PC-9 (cell line): ENCODE measurements at regions not wholly inside any gene's neighbourhood (a gene's known extent, or its start where the extent isn't known, plus 50 kb on each side); places are given as distances from the start of the nearest gene placed in this dataset.

ENCODE experiments used
- BruUV-seq: library from RNA; stranded (reverse); fragments of 400-500 nt; replicated peaks from 2 replicates; lab custom pipeline; 2021; lab: Mats Ljungman, UMichigan
- CTCF ChIA-PET: fragments of 300-600 bp; sonication (Branson Sonifier 250); formaldehyde crosslinking; loops from one replicate; lab custom pipeline; 2022; ENCODE audit warnings: antibody characterized with exemption; lab: Charles Lee
- POLR2A ChIA-PET: fragments of 300-600 bp; sonication (Branson Sonifier 250); formaldehyde crosslinking; loops from one replicate; lab custom pipeline; 2022; ENCODE audit warnings: antibody characterized with exemption; ENCODE audit not compliant: unreplicated experiment; lab: Charles Lee
- DNase-seq, 2 experiments: peaks; one replicate each; pipeline versions ENCODE4 v3.0.0 to v3.0.0-alpha.2; 2015 to 2022; ENCODE audit warnings: mixed read lengths in 1 of 2
- H2AFZ ChIP-seq: fragments of 200-600 bp; sonication (generic); 2 replicates; pipeline ENCODE4 v1.8.1; 2017; ENCODE audit warnings: antibody characterized with exemption
- H3F3A ChIP-seq: fragments of 200-600 bp; sonication (generic); 2 replicates; pipeline ENCODE4 v1.8.1; 2017; ENCODE audit warnings: antibody characterized with exemption, mild to moderate bottlenecking, low read depth; ENCODE audit not compliant: insufficient read depth
- H3K27ac ChIP-seq: fragments of 200-600 bp; sonication (generic); 2 replicates; pipeline ENCODE4 v1.6.1; 2016; ENCODE audit warnings: mixed run types
- H3K27me3 ChIP-seq: fragments of 200-600 bp; sonication (generic); 2 replicates; pipeline ENCODE4 v1.6.1; 2016; ENCODE audit warnings: low read depth, mixed run types; ENCODE audit not compliant: insufficient read depth
- H3K36me3 ChIP-seq: fragments of 200-600 bp; sonication (generic); 2 replicates; pipeline ENCODE4 v1.6.1; 2016; ENCODE audit warnings: low read depth, mixed run types
- H3K4me1 ChIP-seq: fragments of 200-600 bp; sonication (generic); replicated peaks from 2 replicates; pipeline ENCODE4 v1.6.1; 2016; ENCODE audit warnings: mixed run types; ENCODE audit not compliant: insufficient read depth
- H3K4me2 ChIP-seq: fragments of 200-600 bp; sonication (generic); 2 replicates; pipeline ENCODE4 v1.6.1; 2017; ENCODE audit warnings: mixed run types
- H3K4me3 ChIP-seq: fragments of 200-600 bp; sonication (generic); 2 replicates; pipeline ENCODE4 v1.6.1; 2016; ENCODE audit warnings: mixed run types
- H3K79me2 ChIP-seq: fragments of 200-600 bp; sonication (generic); 2 replicates; pipeline ENCODE4 v1.6.1; 2017; ENCODE audit warnings: low read depth, mixed run types
- H3K9me2 ChIP-seq: fragments of 200-600 bp; sonication (generic); 2 replicates; pipeline ENCODE4 v1.8.1; 2017; ENCODE audit warnings: mild to moderate bottlenecking; ENCODE audit not compliant: insufficient read depth
- H3K9me3 ChIP-seq: fragments of 200-600 bp; sonication (generic); 2 replicates; pipeline ENCODE4 v1.8.1; 2016; ENCODE audit warnings: low read depth; ENCODE audit not compliant: insufficient read depth
- H4K20me1 ChIP-seq: fragments of 200-600 bp; sonication (generic); 2 replicates; pipeline ENCODE4 v1.8.1; 2017; ENCODE audit not compliant: insufficient read depth
- EZH2 ChIP-seq: fragments of 200-600 bp; sonication (generic); IDR thresholded peaks from 2 replicates; pipeline ENCODE4 v1.8.0; 2017; ENCODE audit warnings: antibody characterized with exemption, low read depth
- intact Hi-C: fragments of 100-400 bp; cut with micrococcal nuclease; formaldehyde crosslinking; loops from one replicate; pipeline ENCODE4 v1.10.0; 2022; ENCODE audit not compliant: unreplicated experiment
- TF ChIP-seq, protein P1 (sequence below): fragments of 200-600 bp; sonication (generic); conservative IDR thresholded peaks from 2 replicates; pipeline ENCODE4 v1.6.1; 2017; ENCODE audit warnings: mixed run types, antibody characterized with exemption, mild to moderate bottlenecking, moderate library complexity

- H3K36me3 ChIP-seq = no peaks in the 10 kb centered on the region
- no peaks in the 10 kb centered on the region for H3F3A ChIP-seq
- no peak overlapping the region for H2AFZ ChIP-seq
- H3K9me2 ChIP-seq = no peaks in the 10 kb centered on the region
- no peak overlapping the region for H3K4me2 ChIP-seq
- no peak overlapping the region for H3K4me3 ChIP-seq
- CTCF ChIA-PET = no interaction called here
- no peak for DNase-seq
- H3K4me1 ChIP-seq = no peaks in the 10 kb centered on the region
- intact Hi-C loops = no loop called here
- H3K27ac ChIP-seq = no peak overlapping the region
- no TSS peak for BruUV-seq
- no peaks in the 10 kb centered on the region for H4K20me1 ChIP-seq
- POLR2A ChIA-PET = no interaction called here
- H3K9me3 ChIP-seq = no peaks in the 10 kb centered on the region
- H3K79me2 ChIP-seq = no peaks in the 10 kb centered on the region
- H3K27me3 ChIP-seq = no peaks in the 10 kb centered on the region
- TF ChIP-seq, protein P1, sequence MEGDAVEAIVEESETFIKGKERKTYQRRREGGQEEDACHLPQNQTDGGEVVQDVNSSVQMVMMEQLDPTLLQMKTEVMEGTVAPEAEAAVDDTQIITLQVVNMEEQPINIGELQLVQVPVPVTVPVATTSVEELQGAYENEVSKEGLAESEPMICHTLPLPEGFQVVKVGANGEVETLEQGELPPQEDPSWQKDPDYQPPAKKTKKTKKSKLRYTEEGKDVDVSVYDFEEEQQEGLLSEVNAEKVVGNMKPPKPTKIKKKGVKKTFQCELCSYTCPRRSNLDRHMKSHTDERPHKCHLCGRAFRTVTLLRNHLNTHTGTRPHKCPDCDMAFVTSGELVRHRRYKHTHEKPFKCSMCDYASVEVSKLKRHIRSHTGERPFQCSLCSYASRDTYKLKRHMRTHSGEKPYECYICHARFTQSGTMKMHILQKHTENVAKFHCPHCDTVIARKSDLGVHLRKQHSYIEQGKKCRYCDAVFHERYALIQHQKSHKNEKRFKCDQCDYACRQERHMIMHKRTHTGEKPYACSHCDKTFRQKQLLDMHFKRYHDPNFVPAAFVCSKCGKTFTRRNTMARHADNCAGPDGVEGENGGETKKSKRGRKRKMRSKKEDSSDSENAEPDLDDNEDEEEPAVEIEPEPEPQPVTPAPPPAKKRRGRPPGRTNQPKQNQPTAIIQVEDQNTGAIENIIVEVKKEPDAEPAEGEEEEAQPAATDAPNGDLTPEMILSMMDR = no peak
- no peak for TF ChIP-seq EZH2
Measured at GRCh38 chr13:74077792-74078191, 56.4 kb downstream of the KLF12 start.

DNA sequence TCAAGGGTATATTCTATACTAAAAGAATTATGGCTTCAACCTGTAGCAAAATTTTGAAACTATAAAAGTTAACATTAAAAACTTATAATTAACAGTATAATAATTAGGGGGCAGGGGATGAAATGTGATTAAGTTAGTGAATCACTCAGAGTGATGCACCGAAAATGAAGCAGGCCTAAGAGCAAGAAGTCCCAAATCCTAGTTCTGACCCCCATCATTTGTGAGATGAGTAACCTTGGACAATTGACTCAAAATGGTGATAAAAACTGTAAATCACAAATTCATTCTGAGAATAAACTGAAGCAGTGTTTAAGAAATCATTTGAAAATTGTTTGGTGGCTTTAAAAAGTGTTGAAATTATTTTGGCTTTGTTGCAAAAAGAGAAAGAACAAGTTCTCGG is 56.8 kb downstream of the KLF12 start:
- DNase-seq = no peak
- Histone ChIP-seq H3K27me3 (no peaks in the 10 kb centered on the region), H3K4me2 (no peak overlapping the region), H3F3A (no peaks in the 10 kb centered on the region), H2AFZ (no peak overlapping the region), H3K4me1 (no peaks in the 10 kb centered on the region), H3K36me3 (no peaks in the 10 kb centered on the region), H3K27ac (no peak overlapping the region), H4K20me1 (no peaks in the 10 kb centered on the region), H3K9me2 (no peaks in the 10 kb centered on the region), H3K4me3 (no peak overlapping the region), H3K9me3 (no peaks in the 10 kb centered on the region), H3K79me2 (no peaks in the 10 kb centered on the region)
- intact Hi-C loops = no loop called here
- TF ChIP-seq, protein P1 = no peak
- TF ChIP-seq EZH2 = no peak
- ChIA-PET POLR2A (no interaction called here), CTCF (no interaction called here)
- no TSS peak for BruUV-seq

DNA sequence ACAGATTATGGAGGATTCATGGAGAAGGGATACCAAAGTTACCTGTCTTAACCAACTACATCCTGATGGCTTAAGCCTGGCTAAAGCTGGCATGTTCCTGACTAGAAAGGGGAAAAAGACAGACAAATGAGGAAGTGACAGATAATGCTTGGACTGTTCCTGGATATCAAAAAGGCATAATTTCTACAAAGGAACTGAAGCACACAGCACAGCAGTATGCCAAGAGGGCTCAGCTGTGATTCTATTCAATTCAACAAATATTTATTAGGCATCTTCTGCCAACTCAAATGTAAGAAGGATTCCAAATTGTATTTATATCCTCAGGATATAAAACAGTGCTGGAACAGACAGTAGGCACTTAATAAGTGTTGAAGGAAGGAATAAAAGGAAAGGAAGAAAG is 59.5 kb downstream of the KLF12 start:
- DNase-seq = no peak
- H3K9me2 ChIP-seq = no peaks in the 10 kb centered on the region
- H3F3A ChIP-seq = no peaks in the 10 kb centered on the region
- no peaks in the 10 kb centered on the region for H3K4me1 ChIP-seq
- no peaks in the 10 kb centered on the region for H3K36me3 ChIP-seq
- H3K79me2 ChIP-seq = no peaks in the 10 kb centered on the region
- H3K4me2 ChIP-seq = no peak overlapping the region
- no peaks in the 10 kb centered on the region for H3K27me3 ChIP-seq
- POLR2A ChIA-PET = no interaction called here
- CTCF ChIA-PET = no interaction called here
- no peaks in the 10 kb centered on the region for H4K20me1 ChIP-seq
- intact Hi-C loops = no loop called here
- no TSS peak for BruUV-seq
- TF ChIP-seq, protein P1 = no peak
- TF ChIP-seq EZH2 = no peak
- H2AFZ ChIP-seq = no peak overlapping the region
- H3K9me3 ChIP-seq = no peaks in the 10 kb centered on the region
- H3K4me3 ChIP-seq = no peak overlapping the region
- H3K27ac ChIP-seq = no peak overlapping the region
